ENCODE measurements at regions not wholly inside any gene's neighbourhood (a gene's known extent, or its start where the extent isn't known, plus 50 kb on each side); places are given as distances from the start of the nearest gene placed in this dataset.

DNA sequence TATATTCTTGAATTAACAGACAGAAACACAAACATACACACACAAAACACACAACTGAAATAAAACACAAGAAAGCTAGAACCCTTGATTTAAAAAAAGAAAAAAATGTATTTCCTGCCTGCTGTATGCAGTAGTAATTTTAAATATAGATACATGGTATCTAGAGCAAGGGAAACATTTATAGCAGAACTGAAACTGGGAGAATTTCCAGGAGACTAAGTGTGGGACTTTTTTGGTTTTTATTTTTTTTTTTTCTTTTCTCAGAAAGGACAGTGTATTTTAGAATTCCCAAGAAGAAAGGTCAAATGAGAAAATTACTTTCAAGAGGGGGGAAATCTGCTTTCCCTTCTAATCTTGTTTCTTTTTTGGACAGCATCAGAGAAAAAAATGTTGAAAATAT is 558.9 kb upstream of the PKDCC start:
- no peak overlapping the region for H2AFZ ChIP-seq (ENCODE audit: low read length)
- no peak overlapping the region for H3K4me3 ChIP-seq (ENCODE audit: low read depth, low read length, poor library complexity, severe bottlenecking)
- no peaks in the 10 kb centered on the region for H3K79me2 ChIP-seq (ENCODE audit: insufficient read depth, low read depth, low read length)
- H3K4me1 ChIP-seq (ENCODE audit: insufficient read depth, low read length, poor library complexity, severe bottlenecking): no peaks in the 10 kb centered on the region
- no peaks in the 10 kb centered on the region for H3K36me3 ChIP-seq (ENCODE audit: insufficient read depth, low read length)
- POLR2A ChIA-PET: no interaction called here
- no peaks in the 10 kb centered on the region for H3K9me3 ChIP-seq (ENCODE audit: low read length)
- no peaks in the 10 kb centered on the region for H3K9me2 ChIP-seq (ENCODE audit: insufficient read depth, low read length)
- DNase-seq (ENCODE audit: low spot score): no peak
- CTCF ChIA-PET (ENCODE audit: unreplicated experiment): no interaction called here
- TF ChIP-seq, protein P1, sequence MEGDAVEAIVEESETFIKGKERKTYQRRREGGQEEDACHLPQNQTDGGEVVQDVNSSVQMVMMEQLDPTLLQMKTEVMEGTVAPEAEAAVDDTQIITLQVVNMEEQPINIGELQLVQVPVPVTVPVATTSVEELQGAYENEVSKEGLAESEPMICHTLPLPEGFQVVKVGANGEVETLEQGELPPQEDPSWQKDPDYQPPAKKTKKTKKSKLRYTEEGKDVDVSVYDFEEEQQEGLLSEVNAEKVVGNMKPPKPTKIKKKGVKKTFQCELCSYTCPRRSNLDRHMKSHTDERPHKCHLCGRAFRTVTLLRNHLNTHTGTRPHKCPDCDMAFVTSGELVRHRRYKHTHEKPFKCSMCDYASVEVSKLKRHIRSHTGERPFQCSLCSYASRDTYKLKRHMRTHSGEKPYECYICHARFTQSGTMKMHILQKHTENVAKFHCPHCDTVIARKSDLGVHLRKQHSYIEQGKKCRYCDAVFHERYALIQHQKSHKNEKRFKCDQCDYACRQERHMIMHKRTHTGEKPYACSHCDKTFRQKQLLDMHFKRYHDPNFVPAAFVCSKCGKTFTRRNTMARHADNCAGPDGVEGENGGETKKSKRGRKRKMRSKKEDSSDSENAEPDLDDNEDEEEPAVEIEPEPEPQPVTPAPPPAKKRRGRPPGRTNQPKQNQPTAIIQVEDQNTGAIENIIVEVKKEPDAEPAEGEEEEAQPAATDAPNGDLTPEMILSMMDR (conservative IDR thresholded peaks at IDR 0.05; ENCODE audit: low read length): no peak
- TF ChIP-seq EZH2phosphoT487 (IDR thresholded peaks at IDR 0.05; ENCODE audit: borderline replicate concordance, low read depth, low read length): no peak
- H3K4me2 ChIP-seq (ENCODE audit: low read length): no peak overlapping the region
- no peaks in the 10 kb centered on the region for H4K20me1 ChIP-seq (ENCODE audit: insufficient read depth, low read length)
- no TSS peak for BruUV-seq (replicated peaks)
- intact Hi-C loops (cut with micrococcal nuclease; ENCODE audit: unreplicated experiment): no loop called here
- H3K27ac ChIP-seq (ENCODE audit: low read depth, low read length, poor library complexity, severe bottlenecking): no peak overlapping the region

DNA sequence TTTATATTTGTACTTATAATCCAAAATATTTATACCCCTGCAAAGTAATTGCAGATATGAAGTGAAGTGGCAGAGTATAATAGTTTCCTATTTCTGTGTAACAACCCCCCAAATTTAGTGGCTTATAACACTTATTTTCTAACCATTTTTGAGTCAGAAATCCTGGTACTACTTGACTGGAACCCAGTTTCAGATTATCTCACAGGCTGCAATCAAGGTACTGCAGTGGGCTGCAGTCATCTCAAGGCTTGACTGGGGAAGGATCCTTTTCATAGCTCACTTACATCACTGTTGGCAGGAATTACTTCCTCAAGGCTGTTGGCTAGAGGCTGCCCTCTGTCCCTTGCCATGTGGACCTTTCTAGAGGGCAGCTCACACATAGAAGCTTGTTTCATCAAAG is 558.2 kb upstream of the PKDCC start:
- Histone ChIP-seq H3K4me3 (ENCODE audit: low read depth, low read length, poor library complexity, severe bottlenecking) (no peak overlapping the region), H2AFZ (ENCODE audit: low read length) (no peak overlapping the region), H3K9me3 (ENCODE audit: low read length) (peaks cover 3% of the 10 kb centered on the region; the same call in 1 of the 2 replicates), H3K27ac (ENCODE audit: low read depth, low read length, poor library complexity, severe bottlenecking) (no peak overlapping the region), H3K9me2 (ENCODE audit: insufficient read depth, low read length) (no peaks in the 10 kb centered on the region), H3K36me3 (ENCODE audit: insufficient read depth, low read length) (no peaks in the 10 kb centered on the region), H3K79me2 (ENCODE audit: insufficient read depth, low read depth, low read length) (no peaks in the 10 kb centered on the region), H4K20me1 (ENCODE audit: insufficient read depth, low read length) (no peaks in the 10 kb centered on the region), H3K4me2 (ENCODE audit: low read length) (no peak overlapping the region), H3K4me1 (ENCODE audit: insufficient read depth, low read length, poor library complexity, severe bottlenecking) (no peaks in the 10 kb centered on the region)
- no peak for DNase-seq (ENCODE audit: low spot score)
- POLR2A ChIA-PET: interaction anchor here (0.8 kb wide), 1 partner anchor 45 kb away, joined by 4 read pairs; no protein-coding TSS in a partner anchor
- no TSS peak for BruUV-seq (replicated peaks)
- CTCF ChIA-PET (ENCODE audit: unreplicated experiment): no interaction called here
- intact Hi-C loops (cut with micrococcal nuclease; ENCODE audit: unreplicated experiment): no loop called here
- TF ChIP-seq EZH2phosphoT487 (IDR thresholded peaks at IDR 0.05; ENCODE audit: borderline replicate concordance, low read depth, low read length): no peak
- TF ChIP-seq, protein P1 (conservative IDR thresholded peaks at IDR 0.05; ENCODE audit: low read length): no peak

DNA sequence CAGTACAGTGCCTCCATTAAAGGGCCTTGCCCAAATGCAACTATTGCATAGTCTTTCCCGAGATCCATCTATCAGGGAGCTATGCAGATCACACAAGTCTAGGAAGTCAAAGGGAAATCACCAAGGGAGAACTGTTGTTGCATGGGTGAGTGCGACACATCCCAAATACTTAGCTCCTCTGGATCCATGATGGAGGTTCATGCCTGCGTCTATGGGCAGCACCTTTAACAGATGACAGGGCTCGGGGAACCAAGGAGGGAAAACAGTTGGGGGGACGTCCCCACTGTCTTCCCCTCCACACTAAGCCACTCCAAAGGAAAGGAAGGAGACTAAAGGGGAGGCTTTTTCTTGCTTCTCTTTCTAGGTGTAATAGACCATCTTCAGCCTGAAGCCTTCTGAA is 552.8 kb upstream of the PKDCC start:
- Histone ChIP-seq H3K79me2 (ENCODE audit: insufficient read depth, low read depth, low read length) (no peaks in the 10 kb centered on the region), H3K4me2 (ENCODE audit: low read length) (no peak overlapping the region), H3K4me3 (ENCODE audit: low read depth, low read length, poor library complexity, severe bottlenecking) (no peak overlapping the region), H3K36me3 (ENCODE audit: insufficient read depth, low read length) (no peaks in the 10 kb centered on the region), H4K20me1 (ENCODE audit: insufficient read depth, low read length) (no peaks in the 10 kb centered on the region), H3K9me2 (ENCODE audit: insufficient read depth, low read length) (no peaks in the 10 kb centered on the region), H3K4me1 (ENCODE audit: insufficient read depth, low read length, poor library complexity, severe bottlenecking) (no peaks in the 10 kb centered on the region), H3K27ac (ENCODE audit: low read depth, low read length, poor library complexity, severe bottlenecking) (no peak overlapping the region), H3K9me3 (ENCODE audit: low read length) (peaks cover 19% of the 10 kb centered on the region; the same call in 1 of the 2 replicates), H2AFZ (ENCODE audit: low read length) (no peak overlapping the region)
- DNase-seq (ENCODE audit: low spot score): peak; percentile 25
- ChIA-PET CTCF (ENCODE audit: unreplicated experiment) (no interaction called here), POLR2A (no interaction called here)
- intact Hi-C loops (cut with micrococcal nuclease; ENCODE audit: unreplicated experiment): no loop called here
- BruUV-seq (replicated peaks): no TSS peak
- TF ChIP-seq EZH2phosphoT487 (IDR thresholded peaks at IDR 0.05; ENCODE audit: borderline replicate concordance, low read depth, low read length): no peak
- TF ChIP-seq, protein P1 (conservative IDR thresholded peaks at IDR 0.05; ENCODE audit: low read length): no peak
